ENCODE measurements at regions not wholly inside any gene's neighbourhood (a gene's known extent, or its start where the extent isn't known, plus 50 kb on each side); places are given as distances from the start of the nearest gene placed in this dataset.
"Not testable (repeated sequence)": the region's sequence is repeated elsewhere in the genome, so short reads cannot be mapped to it uniquely, and the experiment has no call there.

- DNase-seq, result no peak
These were observed 140.6 kb downstream of the ARSF start for GRCh38 chrX:3181846-3182245.

- DNase-seq, result no peak
These were observed 137.1 kb downstream of the ARSF start for GRCh38 chrX:3178329-3178728.

GRCh38 chrX:3177851-3178250 lies 136.6 kb downstream of the ARSF start:
- no peak for DNase-seq

- no peak for DNase-seq
These were observed 135.2 kb downstream of the ARSF start for GRCh38 chrX:3176439-3176820.

- DNase-seq, result no peak
These were observed 134.6 kb downstream of the ARSF start for GRCh38 chrX:3175659-3176438.

GRCh38 chrX:3172156-3172555 lies 130.9 kb downstream of the ARSF start:
- DNase-seq, result not testable (repeated sequence)

- no peak for DNase-seq
These were observed 128.2 kb downstream of the ARSF start for GRCh38 chrX:3169421-3169820.

- no peak for DNase-seq
These were observed 126.5 kb downstream of the ARSF start for GRCh38 chrX:3167771-3168170.

GRCh38 chrX:3166670-3167455 lies 125.6 kb downstream of the ARSF start:
- DNase-seq, result no peak

- no peak for DNase-seq
These were observed 124.5 kb downstream of the ARSF start for GRCh38 chrX:3165808-3166207.

Measured in right hindlimb (tissue), 1 donor.